Fibroblast of lung (primary cell): ENCODE measurements at regions not wholly inside any gene's neighbourhood (a gene's known extent, or its start where the extent isn't known, plus 50 kb on each side); places are given as distances from the start of the nearest gene placed in this dataset.

ENCODE experiments used
- DNase-seq, 2 donors: peaks; one replicate each; pipeline versions ENCODE4 v3.0.0 to v3.0.0-alpha.2; 2010; ENCODE audit warnings: low read depth in 2 of 2
- H2AFZ ChIP-seq: 2 replicates; pipeline ENCODE4 v1.5.1; 2012; ENCODE audit warnings: low read length, control low read depth, inconsistent platforms
- H3K27ac ChIP-seq: 2 replicates; pipeline ENCODE4 v1.5.1; 2011; ENCODE audit warnings: low read length, control low read depth; ENCODE audit not compliant: insufficient read depth
- H3K27me3 ChIP-seq: 2 replicates; pipeline ENCODE4 v1.5.1; 2011; ENCODE audit warnings: mild to moderate bottlenecking, low read length; ENCODE audit not compliant: control insufficient read depth, insufficient read depth
- H3K36me3 ChIP-seq: 2 replicates; pipeline ENCODE4 v1.5.1; 2011; ENCODE audit warnings: low read length; ENCODE audit not compliant: control insufficient read depth, insufficient read depth
- H3K4me1 ChIP-seq: 2 replicates; pipeline ENCODE4 v1.5.1; 2011; ENCODE audit warnings: low read length; ENCODE audit not compliant: control insufficient read depth, insufficient read depth; ENCODE audit errors: extremely low read depth
- H3K4me2 ChIP-seq: 2 replicates; pipeline ENCODE4 v1.5.1; 2011; ENCODE audit warnings: low read length, control low read depth; ENCODE audit not compliant: insufficient read depth; ENCODE audit errors: extremely low read depth
- H3K4me3 ChIP-seq, 4 experiments: fragments of 200-600 bp in 1 of 4; sonication (generic) in 1 of 4; replicated peaks in 1 of 4; 2 replicates each; pipeline ENCODE4 v1.5.1; 2011 to 2016; ENCODE audit warnings: low read length in 4 of 4, low read depth in 3 of 4, mild to moderate bottlenecking in 3 of 4, control low read depth in 2 of 4, inconsistent platforms in 1 of 4, mixed read lengths in 1 of 4; ENCODE audit not compliant: insufficient read depth in 1 of 4; ENCODE audit errors: control extremely low read depth in 1 of 4
- H3K79me2 ChIP-seq: 2 replicates; pipeline ENCODE4 v1.5.1; 2012; ENCODE audit warnings: mild to moderate bottlenecking, low read length, inconsistent platforms; ENCODE audit not compliant: control insufficient read depth, insufficient read depth
- H3K9ac ChIP-seq: 2 replicates; pipeline ENCODE4 v1.5.1; 2011; ENCODE audit warnings: mild to moderate bottlenecking, low read length, control low read depth; ENCODE audit not compliant: insufficient read depth
- H3K9me3 ChIP-seq: 2 replicates; pipeline ENCODE4 v1.5.1; 2012; ENCODE audit warnings: low read depth, low read length; ENCODE audit not compliant: control insufficient read depth, insufficient read depth
- H4K20me1 ChIP-seq: 2 replicates; pipeline ENCODE4 v1.5.1; 2011; ENCODE audit warnings: low read length; ENCODE audit not compliant: control insufficient read depth, insufficient read depth; ENCODE audit errors: extremely low read depth
- EZH2 ChIP-seq: IDR thresholded peaks from 2 replicates; pipeline ENCODE4 v1.5.1; 2012; ENCODE audit warnings: low read length, control low read depth, mild to moderate bottlenecking; ENCODE audit errors: missing control alignments
- TF ChIP-seq, protein P1 (sequence below), 2 donors: IDR thresholded peaks in 1 of 2; conservative IDR thresholded peaks in 1 of 2; 1 replicate in 1 of 2; 2 replicates in 1 of 2; pipeline ENCODE4 v1.5.1; 2011 to 2012; ENCODE audit warnings: low read length in 2 of 2, control low read depth in 1 of 2, inconsistent platforms in 1 of 2, low read depth in 1 of 2, mild to moderate bottlenecking in 1 of 2

DNA sequence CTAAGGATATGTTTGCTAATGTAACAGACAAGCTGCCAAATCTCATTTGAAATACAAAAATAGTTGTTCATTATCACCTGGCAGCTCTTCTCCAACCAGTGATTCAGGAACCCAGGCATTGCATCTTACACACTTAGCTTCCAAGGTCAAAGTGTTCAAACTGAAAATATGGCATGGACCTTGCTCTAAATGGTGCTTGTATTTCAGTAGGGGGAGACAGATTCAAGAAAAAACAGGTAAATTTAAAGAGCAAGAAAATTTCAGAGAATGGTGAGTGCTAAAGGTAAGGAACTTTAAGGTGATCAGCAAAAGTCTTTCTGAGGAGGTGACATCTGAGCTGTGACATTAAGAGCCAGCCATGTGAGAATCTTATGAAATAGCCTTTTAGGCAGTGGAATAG lies 82.8 kb upstream of the E2F8 start:
- H3K4me1 ChIP-seq = no peaks in the 10 kb centered on the region
- no peak overlapping the region for H3K4me2 ChIP-seq
- H3K9me3 ChIP-seq = no peaks in the 10 kb centered on the region
- no peak overlapping the region for H3K4me3 ChIP-seq
- H2AFZ ChIP-seq = no peak overlapping the region
- H3K27ac ChIP-seq = no peak overlapping the region
- no peak overlapping the region for H3K9ac ChIP-seq
- TF ChIP-seq, protein P1, sequence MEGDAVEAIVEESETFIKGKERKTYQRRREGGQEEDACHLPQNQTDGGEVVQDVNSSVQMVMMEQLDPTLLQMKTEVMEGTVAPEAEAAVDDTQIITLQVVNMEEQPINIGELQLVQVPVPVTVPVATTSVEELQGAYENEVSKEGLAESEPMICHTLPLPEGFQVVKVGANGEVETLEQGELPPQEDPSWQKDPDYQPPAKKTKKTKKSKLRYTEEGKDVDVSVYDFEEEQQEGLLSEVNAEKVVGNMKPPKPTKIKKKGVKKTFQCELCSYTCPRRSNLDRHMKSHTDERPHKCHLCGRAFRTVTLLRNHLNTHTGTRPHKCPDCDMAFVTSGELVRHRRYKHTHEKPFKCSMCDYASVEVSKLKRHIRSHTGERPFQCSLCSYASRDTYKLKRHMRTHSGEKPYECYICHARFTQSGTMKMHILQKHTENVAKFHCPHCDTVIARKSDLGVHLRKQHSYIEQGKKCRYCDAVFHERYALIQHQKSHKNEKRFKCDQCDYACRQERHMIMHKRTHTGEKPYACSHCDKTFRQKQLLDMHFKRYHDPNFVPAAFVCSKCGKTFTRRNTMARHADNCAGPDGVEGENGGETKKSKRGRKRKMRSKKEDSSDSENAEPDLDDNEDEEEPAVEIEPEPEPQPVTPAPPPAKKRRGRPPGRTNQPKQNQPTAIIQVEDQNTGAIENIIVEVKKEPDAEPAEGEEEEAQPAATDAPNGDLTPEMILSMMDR (conservative IDR thresholded peaks at IDR 0.05 in 1 of 2, IDR thresholded peaks at IDR 0.05 in 1 of 2; ENCODE audit: low read depth in 1 of 2, low read length in 2 of 2) = peak in 1 of 2 donors; percentile 27
- no peak for TF ChIP-seq EZH2
- peak in 1 of 2 donors; percentile 26 for DNase-seq
- no peaks in the 10 kb centered on the region for H3K36me3 ChIP-seq
- H3K79me2 ChIP-seq = no peaks in the 10 kb centered on the region
- H3K27me3 ChIP-seq = peaks cover 10% of the 10 kb centered on the region
- H4K20me1 ChIP-seq = no peaks in the 10 kb centered on the region

DNA sequence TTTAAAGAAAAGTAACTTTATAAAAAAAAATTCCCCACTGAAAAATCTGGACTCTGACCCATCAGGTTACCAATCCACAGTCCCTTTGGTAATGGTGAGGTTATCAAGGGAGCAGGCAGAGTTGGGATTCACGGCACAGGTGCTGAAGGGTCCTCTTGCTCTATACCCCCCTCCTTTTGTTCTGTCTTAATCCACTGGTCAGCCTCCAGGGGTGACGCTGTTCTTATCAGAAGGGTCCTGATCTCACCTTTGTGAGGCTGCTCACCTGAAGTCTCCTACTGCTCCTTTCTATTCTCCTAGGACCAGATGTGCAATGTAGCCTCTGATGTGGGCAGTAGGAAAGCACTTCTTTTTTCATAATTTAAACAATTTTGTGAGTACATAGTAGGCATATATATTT lies 80.6 kb upstream of the E2F8 start:
- Histone ChIP-seq H3K27ac (no peak overlapping the region), H2AFZ (no peak overlapping the region), H3K4me2 (no peak overlapping the region), H3K4me1 (no peaks in the 10 kb centered on the region), H3K9ac (no peak overlapping the region), H3K4me3 (no peak overlapping the region), H3K27me3 (peaks cover 10% of the 10 kb centered on the region), H3K79me2 (no peaks in the 10 kb centered on the region), H4K20me1 (no peaks in the 10 kb centered on the region), H3K36me3 (no peaks in the 10 kb centered on the region), H3K9me3 (no peaks in the 10 kb centered on the region)
- DNase-seq = no peak
- no peak for TF ChIP-seq EZH2
- TF ChIP-seq, protein P1 (conservative IDR thresholded peaks at IDR 0.05 in 1 of 2, IDR thresholded peaks at IDR 0.05 in 1 of 2; ENCODE audit: low read depth in 1 of 2, low read length in 2 of 2) = no peak

DNA sequence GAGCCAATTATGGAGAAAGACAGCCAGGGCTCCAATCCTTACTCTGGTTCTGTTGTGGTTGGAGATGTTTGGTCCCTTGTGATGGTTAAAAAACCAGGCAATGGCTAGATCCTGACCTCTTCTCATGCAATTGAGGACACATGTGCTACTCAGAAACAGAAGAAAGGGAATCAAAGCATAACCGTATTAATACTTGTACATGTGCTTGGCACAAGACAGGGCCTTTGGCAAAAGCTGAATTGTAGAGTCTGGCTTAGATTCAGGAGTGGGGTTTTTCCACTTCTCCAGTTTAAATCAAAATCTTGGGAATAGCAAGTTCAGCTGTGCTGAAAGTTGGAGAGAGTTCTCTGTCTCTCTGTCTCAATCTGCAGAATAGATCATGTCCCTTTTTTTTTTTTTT lies 80.1 kb upstream of the E2F8 start:
- H2AFZ ChIP-seq = no peak overlapping the region
- no peaks in the 10 kb centered on the region for H3K4me1 ChIP-seq
- H3K27ac ChIP-seq = no peak overlapping the region
- H3K79me2 ChIP-seq = no peaks in the 10 kb centered on the region
- H3K4me3 ChIP-seq = no peak overlapping the region
- no peaks in the 10 kb centered on the region for H3K9me3 ChIP-seq
- no peaks in the 10 kb centered on the region for H3K36me3 ChIP-seq
- no peak overlapping the region for H3K9ac ChIP-seq
- no peak for DNase-seq
- H3K27me3 ChIP-seq = peaks cover 10% of the 10 kb centered on the region
- TF ChIP-seq EZH2 = no peak
- TF ChIP-seq, protein P1 (conservative IDR thresholded peaks at IDR 0.05 in 1 of 2, IDR thresholded peaks at IDR 0.05 in 1 of 2; ENCODE audit: low read depth in 1 of 2, low read length in 2 of 2) = no peak
- H4K20me1 ChIP-seq = no peaks in the 10 kb centered on the region
- no peak overlapping the region for H3K4me2 ChIP-seq
